A673 (cell line): ENCODE measurements at regions not wholly inside any gene's neighbourhood (a gene's known extent, or its start where the extent isn't known, plus 50 kb on each side); places are given as distances from the start of the nearest gene placed in this dataset.

Source experiments
- EZH2 ChIP-seq: fragments of 200-600 bp; sonication (generic); IDR thresholded peaks from 2 replicates; pipeline ENCODE4 v1.6.1; 2017; ENCODE audit warnings: borderline replicate concordance, low read depth, mild to moderate bottlenecking, mixed read lengths, antibody characterized with exemption, low read length; ENCODE audit not compliant: poor library complexity, severe bottlenecking
- TF ChIP-seq, protein P1 (sequence below): fragments of 300-800, 200-600 bp; sonication (generic); conservative IDR thresholded peaks from 2 replicates; pipeline ENCODE4 v1.5.1; 2017; ENCODE audit warnings: low read depth, mild to moderate bottlenecking, antibody characterized with exemption, low read length, moderate library complexity, mixed read lengths

DNA sequence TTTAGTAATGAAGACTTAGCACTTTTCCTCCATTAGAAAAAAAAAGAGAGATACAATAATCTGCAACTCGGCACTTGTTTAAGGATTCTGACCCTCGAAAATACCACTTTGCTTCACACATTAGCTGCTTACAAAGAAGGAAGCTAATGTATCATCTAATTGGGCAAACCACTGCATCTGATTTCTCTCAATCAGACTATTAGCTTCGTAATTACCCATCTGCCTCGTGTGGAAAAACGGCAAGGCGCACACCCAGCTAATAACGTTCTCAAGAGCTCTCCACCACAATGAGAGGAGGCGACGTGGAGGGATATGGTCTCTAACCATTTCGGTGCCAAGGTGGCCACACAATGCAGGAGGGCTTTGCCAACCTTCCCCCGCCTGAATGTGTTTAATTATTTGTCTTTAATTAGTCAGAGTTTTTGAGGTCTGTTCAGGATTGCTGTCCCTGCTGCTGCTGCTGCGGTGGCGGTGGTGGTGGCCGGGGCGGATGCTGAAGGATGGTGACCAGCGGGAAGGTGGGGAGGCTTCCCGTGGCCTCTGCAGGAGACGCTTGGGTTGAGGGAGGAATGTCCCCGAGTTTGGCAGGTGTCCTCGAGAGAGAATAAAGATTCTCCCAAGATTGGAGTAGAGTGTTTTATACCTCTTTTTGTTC is 374.5 kb downstream of the RPS6KC1 start:
- TF ChIP-seq, protein P1, sequence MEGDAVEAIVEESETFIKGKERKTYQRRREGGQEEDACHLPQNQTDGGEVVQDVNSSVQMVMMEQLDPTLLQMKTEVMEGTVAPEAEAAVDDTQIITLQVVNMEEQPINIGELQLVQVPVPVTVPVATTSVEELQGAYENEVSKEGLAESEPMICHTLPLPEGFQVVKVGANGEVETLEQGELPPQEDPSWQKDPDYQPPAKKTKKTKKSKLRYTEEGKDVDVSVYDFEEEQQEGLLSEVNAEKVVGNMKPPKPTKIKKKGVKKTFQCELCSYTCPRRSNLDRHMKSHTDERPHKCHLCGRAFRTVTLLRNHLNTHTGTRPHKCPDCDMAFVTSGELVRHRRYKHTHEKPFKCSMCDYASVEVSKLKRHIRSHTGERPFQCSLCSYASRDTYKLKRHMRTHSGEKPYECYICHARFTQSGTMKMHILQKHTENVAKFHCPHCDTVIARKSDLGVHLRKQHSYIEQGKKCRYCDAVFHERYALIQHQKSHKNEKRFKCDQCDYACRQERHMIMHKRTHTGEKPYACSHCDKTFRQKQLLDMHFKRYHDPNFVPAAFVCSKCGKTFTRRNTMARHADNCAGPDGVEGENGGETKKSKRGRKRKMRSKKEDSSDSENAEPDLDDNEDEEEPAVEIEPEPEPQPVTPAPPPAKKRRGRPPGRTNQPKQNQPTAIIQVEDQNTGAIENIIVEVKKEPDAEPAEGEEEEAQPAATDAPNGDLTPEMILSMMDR, result no peak
- no peak for TF ChIP-seq EZH2
